GM12878 (cell line): ENCODE measurements at regions not wholly inside any gene's neighbourhood (a gene's known extent, or its start where the extent isn't known, plus 50 kb on each side); places are given as distances from the start of the nearest gene placed in this dataset.

Source experiments
- ATAC-seq: fragments of 200-7000 bp; cut with Tn5 transposase; 3 replicates; pipeline ENCODE4 v1.9.1; 2020; ENCODE audit warnings: mild to moderate bottlenecking, moderate library complexity
- BruUV-seq: library from RNA; stranded (reverse); fragments of 400-500 nt; replicated peaks from 2 replicates; lab custom pipeline; 2021; lab: Mats Ljungman, UMichigan
- CTCF ChIA-PET: fragments of 300-600 bp; sonication (Branson Sonifier 250); formaldehyde crosslinking; extraction: SDS; loops from one replicate; lab custom pipeline; 2021; ENCODE audit warnings: inconsistent platforms; lab: Yijun Ruan, JAX
- POLR2A ChIA-PET: fragments of 350-600 bp; formaldehyde crosslinking; extraction: SDS; loops from one replicate; lab custom pipeline; 2021; ENCODE audit warnings: inconsistent platforms; lab: Charles Lee
- RAD21 ChIA-PET: fragments of 300-600 bp; sonication (Branson Sonifier 250); formaldehyde crosslinking; loops from one replicate; lab custom pipeline; 2023; ENCODE audit warnings: antibody characterized with exemption; ENCODE audit not compliant: unreplicated experiment; lab: Charles Lee
- SMC1A ChIA-PET: fragments of 300-600 bp; sonication (Branson Sonifier 250); formaldehyde crosslinking; loops from one replicate; lab custom pipeline; 2023; ENCODE audit not compliant: unreplicated experiment, uncharacterized antibody; lab: Charles Lee
- DNase-seq: peaks from one replicate; pipeline ENCODE4 v3.0.0-alpha.2; 2011; ENCODE audit warnings: low read depth, low spot score
- FAIRE-seq: peaks from 3 replicates; lab custom pipeline; 2011; peaks lifted over from hg19 to GRCh38; lab: Jason Lieb, UNC
- H2AFZ ChIP-seq: 2 replicates; pipeline ENCODE4 v1.6.0; 2011; ENCODE audit warnings: low read depth, low read length, control low read depth; ENCODE audit not compliant: control insufficient read depth
- H3K27ac ChIP-seq: 2 replicates; pipeline ENCODE4 v1.5.1; 2011; ENCODE audit warnings: control low read depth; ENCODE audit not compliant: control insufficient read depth, insufficient read depth
- H3K27me3 ChIP-seq, 2 experiments: replicated peaks in 1 of 2; 2 replicates each; pipeline versions ENCODE4 v1.6.0 to v1.6.1; 2011; ENCODE audit warnings: low read length in 1 of 2; ENCODE audit not compliant: control insufficient read depth in 2 of 2, insufficient read depth in 2 of 2
- H3K36me3 ChIP-seq, 2 experiments: 2 replicates each; pipeline ENCODE4 v1.5.1; 2011; ENCODE audit warnings: low read length in 1 of 2; ENCODE audit not compliant: control insufficient read depth in 2 of 2, insufficient read depth in 2 of 2
- H3K4me1 ChIP-seq: 2 replicates; pipeline ENCODE4 v1.6.1; 2011; ENCODE audit warnings: mild to moderate bottlenecking, low read length, moderate library complexity, mixed read lengths; ENCODE audit not compliant: control insufficient read depth, insufficient read depth
- H3K4me2 ChIP-seq: 2 replicates; pipeline ENCODE4 v1.6.0; 2011; ENCODE audit warnings: control low read depth; ENCODE audit not compliant: control insufficient read depth, insufficient read depth
- H3K4me3 ChIP-seq: fragments of 200-600 bp; sonication (generic); 2 replicates; pipeline ENCODE4 v1.5.1; 2016
- H3K79me2 ChIP-seq: 2 replicates; pipeline ENCODE4 v1.6.0; 2011; ENCODE audit warnings: low read length; ENCODE audit not compliant: control insufficient read depth, insufficient read depth
- H3K9ac ChIP-seq: 2 replicates; pipeline ENCODE4 v1.8.0; 2011; ENCODE audit warnings: low read length, control low read depth, mixed read lengths; ENCODE audit not compliant: control insufficient read depth, insufficient read depth
- H3K9me3 ChIP-seq: replicated peaks from 3 replicates; pipeline ENCODE4 v1.5.1; 2011; ENCODE audit warnings: mild to moderate bottlenecking, low read length; ENCODE audit not compliant: control insufficient read depth, insufficient read depth
- H4K20me1 ChIP-seq: 2 replicates; pipeline ENCODE4 v1.6.0; 2011; ENCODE audit not compliant: control insufficient read depth, insufficient read depth
- ASH2L ChIP-seq: fragments of 300-600, 200-600 bp; sonication (generic); IDR thresholded peaks from 2 replicates; pipeline ENCODE4 v1.6.1; 2017; ENCODE audit warnings: low read depth, mild to moderate bottlenecking, borderline replicate concordance
- E4F1 ChIP-seq: fragments of 450-650 bp; IDR thresholded peaks from 2 replicates; pipeline ENCODE4 v1.6.1; 2018; ENCODE audit warnings: borderline replicate concordance, mild to moderate bottlenecking; ENCODE audit not compliant: partially characterized antibody
- FOS ChIP-seq: IDR thresholded peaks from 3 replicates; pipeline ENCODE4 v1.6.1; 2011; ENCODE audit warnings: borderline replicate concordance; ENCODE audit not compliant: insufficient read length; ENCODE audit errors: extremely low read depth
- IKZF2 ChIP-seq, 2 experiments: fragments of 450-650 bp; IDR thresholded peaks; 2 replicates each; pipeline ENCODE4 v1.6.1; 2017; ENCODE audit warnings: mild to moderate bottlenecking in 2 of 2, moderate library complexity in 2 of 2
- KLF5 ChIP-seq: fragments of 450-650 bp; IDR thresholded peaks from 2 replicates; pipeline ENCODE4 v1.6.1; 2014; ENCODE audit warnings: mild to moderate bottlenecking; ENCODE audit not compliant: partially characterized antibody
- MAX ChIP-seq: IDR thresholded peaks from 2 replicates; pipeline ENCODE4 v1.6.1; 2012; ENCODE audit warnings: low read depth, low read length, improper control_type of control experiment
- RCOR1 ChIP-seq: conservative IDR thresholded peaks from 2 replicates; pipeline ENCODE4 v1.6.1; 2012; ENCODE audit warnings: low read depth, low read length, improper control_type of control experiment
- REST ChIP-seq: IDR thresholded peaks from 2 replicates; pipeline ENCODE4 v1.6.1; 2012; ENCODE audit warnings: mild to moderate bottlenecking, low read depth, low read length
- SUZ12 ChIP-seq: fragments of 200-600 bp; sonication (generic); IDR thresholded peaks from one replicate; pipeline ENCODE4 v1.6.1; 2018; ENCODE audit warnings: antibody characterized with exemption, mild to moderate bottlenecking; ENCODE audit not compliant: unreplicated experiment
- ZBTB4 ChIP-seq: fragments of 450-650 bp; formaldehyde crosslinking; IDR thresholded peaks from 2 replicates; pipeline ENCODE4 v1.4.0; 2022; ENCODE audit warnings: mild to moderate bottlenecking, moderate library complexity
- ZNF207 ChIP-seq: fragments of 450-650 bp; IDR thresholded peaks from 2 replicates; pipeline ENCODE4 v1.6.1; 2014; ENCODE audit warnings: antibody characterized with exemption, mild to moderate bottlenecking, borderline replicate concordance
- WGBS: methylation state at CpG from one replicate; pipeline ENCODE4 v1.1.6; 2016; ENCODE audit warnings: low lambda C conversion rate; ENCODE audit not compliant: insufficient replicate concordance, insufficient coverage; ENCODE audit errors: missing lambda C conversion rate; 5-methylcytosine and 5-hydroxymethylcytosine counted together
- in situ Hi-C: fragments of 300-500 bp; cut with MboI; formaldehyde crosslinking; loops from 9 replicates; pipeline ENCODE4 v1.14.3; 2018; ENCODE audit warnings: mixed read lengths
- intact Hi-C: fragments of 100-400 bp; cut with micrococcal nuclease; formaldehyde crosslinking; loops from one replicate; pipeline ENCODE4 v1.14.2; 2022; ENCODE audit not compliant: unreplicated experiment

DNA sequence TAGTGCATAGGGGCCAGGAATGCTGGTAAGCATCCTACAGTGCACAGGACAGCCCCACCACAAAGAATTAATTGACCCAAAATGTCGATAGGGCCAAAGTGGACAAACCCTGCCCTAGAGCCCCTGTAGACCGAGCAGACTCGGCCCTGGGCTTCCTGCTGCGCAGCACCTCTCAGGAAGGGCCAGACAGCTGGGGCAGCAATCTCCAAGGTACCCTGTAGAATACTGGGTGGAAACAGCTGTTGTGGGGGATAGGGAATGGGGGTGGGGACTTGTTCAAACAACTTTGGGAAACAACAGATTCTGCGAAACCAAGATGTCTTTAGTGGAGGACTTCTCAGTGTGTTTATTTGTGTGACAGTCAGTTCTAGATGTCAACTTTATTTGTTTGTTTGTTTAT lies 67.1 kb downstream of the MRPL46 start (continued):
- no peak for TF ChIP-seq REST
- TF ChIP-seq KLF5, result no peak
- TF ChIP-seq ZBTB4 (CRISPR knock-in tag), result no peak

DNA sequence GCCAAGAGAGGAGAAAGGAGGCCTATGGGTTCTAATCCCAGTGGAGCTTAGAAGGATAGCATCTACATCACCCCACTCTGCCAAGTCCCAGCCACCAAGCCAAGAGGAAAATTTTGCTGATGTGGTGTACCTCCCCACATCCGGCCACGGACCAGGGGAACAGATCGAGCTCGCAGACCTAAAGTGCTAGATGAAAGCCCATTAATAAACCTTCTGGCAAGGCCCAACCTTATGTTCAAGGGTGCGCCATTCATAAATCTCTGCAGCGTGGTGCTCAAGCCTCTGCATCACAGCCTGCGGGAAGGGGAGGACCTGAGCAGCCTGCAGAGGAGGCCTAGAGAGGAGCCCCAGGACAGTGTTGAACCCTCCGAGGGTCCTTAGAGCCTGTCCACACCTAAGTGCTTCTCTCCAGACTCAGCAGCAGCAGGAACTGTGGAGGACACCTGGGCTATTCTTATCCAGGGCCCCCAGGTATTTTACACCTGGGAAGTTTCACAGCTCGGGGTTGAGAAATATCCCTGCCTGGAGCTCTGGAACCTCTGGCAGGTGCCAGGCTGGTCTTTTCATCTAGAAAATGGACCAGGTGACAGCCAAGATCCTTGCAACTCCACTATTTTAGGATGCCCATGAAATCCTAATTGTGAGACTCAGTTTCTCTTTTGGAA lies 68.0 kb downstream of the MRPL46 start:
- FAIRE-seq, result no peak
- ChIA-PET SMC1A (no interaction called here), CTCF (no interaction called here)

More for the DNA sequence above, 68.0 kb downstream of the MRPL46 start:
- BruUV-seq, result no TSS peak
- in situ Hi-C loops (no loop called here), intact Hi-C loops (no loop called here)
- no peaks in the 10 kb centered on the region for H4K20me1 ChIP-seq
- H3K4me3 ChIP-seq, result no peak overlapping the region
- peaks cover 2 to 6% of the 10 kb centered on the region in 2 experiments; a peak in 2 of 4 replicates for H3K27me3 ChIP-seq
- ATAC-seq (no peak), DNase-seq (no peak)
- H2AFZ ChIP-seq, result no peak overlapping the region
- H3K4me1 ChIP-seq, result no peaks in the 10 kb centered on the region
- ChIA-PET RAD21 (no interaction called here), POLR2A (no interaction called here)
- H3K9me3 ChIP-seq, result no peaks in the 10 kb centered on the region
- no peak overlapping the region for H3K4me2 ChIP-seq
- no peak for TF ChIP-seq FOS
- no peak for TF ChIP-seq ZNF207
- no peak for TF ChIP-seq IKZF2 (IDR thresholded peaks at IDR 0.05)
- no peak for TF ChIP-seq ASH2L
- no peak for TF ChIP-seq MAX
- TF ChIP-seq RCOR1, result no peak
- TF ChIP-seq SUZ12, result no peak
- no peak for TF ChIP-seq E4F1
- H3K79me2 ChIP-seq, result no peaks in the 10 kb centered on the region
- H3K9ac ChIP-seq, result no peak overlapping the region
- 38% methylated on average over 9 of the region's 9 CpGs for WGBS
- H3K36me3 ChIP-seq, result no peaks in the 10 kb centered on the region
- no peak overlapping the region for H3K27ac ChIP-seq
